Progenitor cell of endocrine pancreas (in vitro differentiated cells): ENCODE measurements at regions not wholly inside any gene's neighbourhood (a gene's known extent, or its start where the extent isn't known, plus 50 kb on each side); places are given as distances from the start of the nearest gene placed in this dataset.

Experiments used
- DNase-seq: peaks from one replicate; pipeline ENCODE4 v3.0.0; 2021; ENCODE audit warnings: low spot score; ENCODE audit not compliant: unreplicated experiment
- H3K27ac Mint-ChIP-seq: 2 replicates; pipeline ENCODE4 v1.8.0; 2021; ENCODE audit warnings: mild to moderate bottlenecking, moderate library complexity, mixed read lengths
- H3K27me3 Mint-ChIP-seq: 2 replicates; pipeline ENCODE4 v1.8.0; 2021; ENCODE audit warnings: mixed read lengths
- H3K36me3 Mint-ChIP-seq: 2 replicates; pipeline ENCODE4 v1.8.0; 2022; ENCODE audit warnings: mixed read lengths; ENCODE audit not compliant: insufficient read depth
- H3K4me1 Mint-ChIP-seq: 2 replicates; pipeline ENCODE4 v1.8.0; 2021; ENCODE audit warnings: low read depth, mixed read lengths
- H3K4me3 Mint-ChIP-seq: 2 replicates; pipeline ENCODE4 v1.8.0; 2021; ENCODE audit warnings: low read depth, mild to moderate bottlenecking, moderate library complexity, mixed read lengths
- H3K9me3 Mint-ChIP-seq: 2 replicates; pipeline ENCODE4 v1.8.0; 2021; ENCODE audit warnings: low read depth, mixed read lengths
- TF ChIP-seq, protein P1 (sequence below): fragments of 200-600 bp; sonication (generic); IDR thresholded peaks from one replicate; pipeline ENCODE4 v1.5.0; 2021; ENCODE audit warnings: antibody characterized with exemption, mild to moderate bottlenecking; ENCODE audit not compliant: unreplicated experiment

DNA sequence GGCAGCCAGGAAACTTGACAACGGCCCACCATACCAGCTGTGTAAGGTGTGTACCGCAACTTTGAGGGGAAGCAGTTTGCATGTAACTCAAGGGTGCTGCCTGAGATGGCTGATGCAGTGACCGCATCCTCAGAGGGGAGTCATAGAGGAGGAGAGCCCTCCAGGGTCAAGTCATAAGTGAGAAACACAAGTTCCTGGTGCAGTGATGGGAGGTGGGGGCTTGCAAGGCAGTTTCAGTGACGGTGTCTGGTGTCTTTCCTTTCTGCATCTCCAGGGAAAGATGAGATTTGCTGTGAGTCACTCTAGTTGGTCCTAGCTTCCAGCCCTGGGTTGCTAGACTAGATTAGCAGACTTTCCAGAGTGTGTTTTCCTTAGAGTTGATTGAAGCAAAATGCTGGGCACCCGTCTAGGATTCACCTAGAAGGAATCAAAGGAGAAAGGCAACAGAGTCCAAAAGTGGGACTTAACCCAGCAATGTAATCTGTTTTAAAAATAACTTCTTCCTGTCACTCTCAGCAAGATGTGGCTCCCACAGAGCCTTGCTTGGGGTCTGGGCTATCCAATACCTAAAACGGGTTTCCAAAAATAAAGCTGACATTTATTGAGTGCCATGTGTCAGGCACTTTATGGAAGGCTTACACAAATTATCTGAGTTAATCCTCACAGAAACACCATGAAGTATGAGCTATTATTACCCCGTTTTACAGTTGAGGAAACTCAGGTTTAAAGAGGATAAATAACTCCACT is 265.4 kb upstream of the PLET1 start:
- H3K36me3 Mint-ChIP-seq: no peaks in the 10 kb centered on the region
- no peaks in the 10 kb centered on the region for H3K9me3 Mint-ChIP-seq
- DNase-seq: no peak
- TF ChIP-seq, protein P1, sequence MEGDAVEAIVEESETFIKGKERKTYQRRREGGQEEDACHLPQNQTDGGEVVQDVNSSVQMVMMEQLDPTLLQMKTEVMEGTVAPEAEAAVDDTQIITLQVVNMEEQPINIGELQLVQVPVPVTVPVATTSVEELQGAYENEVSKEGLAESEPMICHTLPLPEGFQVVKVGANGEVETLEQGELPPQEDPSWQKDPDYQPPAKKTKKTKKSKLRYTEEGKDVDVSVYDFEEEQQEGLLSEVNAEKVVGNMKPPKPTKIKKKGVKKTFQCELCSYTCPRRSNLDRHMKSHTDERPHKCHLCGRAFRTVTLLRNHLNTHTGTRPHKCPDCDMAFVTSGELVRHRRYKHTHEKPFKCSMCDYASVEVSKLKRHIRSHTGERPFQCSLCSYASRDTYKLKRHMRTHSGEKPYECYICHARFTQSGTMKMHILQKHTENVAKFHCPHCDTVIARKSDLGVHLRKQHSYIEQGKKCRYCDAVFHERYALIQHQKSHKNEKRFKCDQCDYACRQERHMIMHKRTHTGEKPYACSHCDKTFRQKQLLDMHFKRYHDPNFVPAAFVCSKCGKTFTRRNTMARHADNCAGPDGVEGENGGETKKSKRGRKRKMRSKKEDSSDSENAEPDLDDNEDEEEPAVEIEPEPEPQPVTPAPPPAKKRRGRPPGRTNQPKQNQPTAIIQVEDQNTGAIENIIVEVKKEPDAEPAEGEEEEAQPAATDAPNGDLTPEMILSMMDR: no peak
- peaks cover 9% of the 10 kb centered on the region for H3K4me1 Mint-ChIP-seq
- no peak overlapping the region for H3K4me3 Mint-ChIP-seq
- H3K27me3 Mint-ChIP-seq: peaks cover 8% of the 10 kb centered on the region
- H3K27ac Mint-ChIP-seq: no peak overlapping the region

DNA sequence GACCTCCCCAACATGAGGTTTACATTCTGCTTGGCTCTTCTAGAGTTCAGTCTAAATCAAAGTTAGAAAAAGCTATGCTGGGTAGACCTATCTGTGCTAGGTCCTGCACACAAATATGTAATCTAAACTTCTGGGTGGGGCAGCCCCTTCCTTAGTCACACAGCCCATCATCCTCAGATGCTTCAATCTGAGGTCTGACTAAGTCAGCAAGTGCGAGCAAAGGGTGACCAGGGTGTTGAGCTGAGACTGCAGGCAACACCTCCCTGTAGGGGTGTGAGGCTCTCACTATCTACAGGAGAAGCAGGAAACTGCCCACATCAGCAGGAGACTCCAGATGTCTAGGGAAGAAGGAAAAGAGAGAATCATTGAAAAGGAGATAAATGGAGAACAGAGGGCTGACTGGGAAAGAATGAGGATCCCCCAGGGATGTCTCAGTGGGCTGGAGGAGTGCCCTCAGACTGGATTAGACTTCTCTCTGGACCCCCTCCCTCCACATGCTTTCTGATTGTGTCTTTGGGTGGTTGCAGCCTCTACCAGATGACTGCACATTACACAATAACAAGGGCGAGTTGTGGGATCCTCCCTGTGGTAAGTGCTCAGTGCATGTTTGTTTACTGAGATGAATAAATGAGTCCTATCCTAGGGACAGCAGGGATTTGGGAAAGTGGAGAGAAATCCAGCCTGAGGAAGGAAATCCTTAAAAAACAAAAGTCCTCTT is 266.2 kb upstream of the PLET1 start:
- peaks cover 2% of the 10 kb centered on the region for H3K9me3 Mint-ChIP-seq
- H3K27me3 Mint-ChIP-seq: peaks cover 8% of the 10 kb centered on the region
- TF ChIP-seq, protein P1: no peak
- DNase-seq: no peak
- peaks cover 9% of the 10 kb centered on the region for H3K4me1 Mint-ChIP-seq
- H3K27ac Mint-ChIP-seq: no peak overlapping the region
- H3K4me3 Mint-ChIP-seq: no peak overlapping the region
- H3K36me3 Mint-ChIP-seq: no peaks in the 10 kb centered on the region

DNA sequence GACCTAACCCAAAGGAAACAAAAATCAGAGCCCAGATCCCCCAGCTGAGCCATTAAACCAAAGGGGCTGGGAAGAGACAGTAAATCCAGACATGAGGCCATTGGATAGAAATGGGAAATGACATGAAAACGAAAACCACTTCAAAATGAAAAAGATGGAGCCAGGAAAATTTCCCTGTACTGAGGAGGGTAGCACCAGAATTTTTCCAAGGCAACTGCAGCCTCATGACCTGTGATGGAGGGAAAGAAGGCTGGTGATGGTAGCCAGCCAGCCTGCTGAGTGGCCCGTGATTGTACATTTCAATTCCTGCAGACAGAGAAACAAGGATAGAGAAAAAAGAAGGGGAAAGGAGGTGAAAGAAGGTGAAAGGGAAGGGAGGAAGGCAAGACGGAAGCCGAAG is 268.4 kb upstream of the PLET1 start:
- Mint-ChIP-seq H3K27me3 (peaks cover 7% of the 10 kb centered on the region), H3K9me3 (peaks cover 2% of the 10 kb centered on the region), H3K27ac (peak overlapping the region; percentile 57), H3K36me3 (no peaks in the 10 kb centered on the region), H3K4me3 (no peak overlapping the region), H3K4me1 (peaks cover 11% of the 10 kb centered on the region)
- TF ChIP-seq, protein P1: no peak
- DNase-seq: no peak

DNA sequence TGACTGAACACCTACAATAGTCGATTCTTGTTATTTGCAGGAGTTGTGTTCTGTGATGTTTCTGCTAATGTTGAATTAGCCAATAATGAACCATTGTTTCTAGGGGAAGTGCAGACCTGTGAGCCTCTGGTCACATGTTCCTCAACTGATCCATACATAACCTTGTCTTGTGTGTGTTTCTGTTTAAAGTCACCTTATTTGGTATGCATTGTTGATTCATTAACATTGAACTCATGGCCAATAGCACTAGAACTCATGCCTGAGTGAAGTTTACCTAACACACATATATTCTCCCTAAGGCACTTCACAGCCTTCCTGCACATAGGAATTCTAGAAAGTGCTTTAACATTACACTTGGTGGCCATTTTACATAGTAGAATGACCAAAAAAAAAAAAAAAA is 271.8 kb upstream of the PLET1 start:
- Mint-ChIP-seq H3K9me3 (peaks cover 2% of the 10 kb centered on the region), H3K4me3 (no peak overlapping the region), H3K27me3 (peaks cover 3% of the 10 kb centered on the region), H3K4me1 (peaks cover 14% of the 10 kb centered on the region), H3K36me3 (no peaks in the 10 kb centered on the region), H3K27ac (no peak overlapping the region)
- DNase-seq: no peak
- TF ChIP-seq, protein P1: no peak

DNA sequence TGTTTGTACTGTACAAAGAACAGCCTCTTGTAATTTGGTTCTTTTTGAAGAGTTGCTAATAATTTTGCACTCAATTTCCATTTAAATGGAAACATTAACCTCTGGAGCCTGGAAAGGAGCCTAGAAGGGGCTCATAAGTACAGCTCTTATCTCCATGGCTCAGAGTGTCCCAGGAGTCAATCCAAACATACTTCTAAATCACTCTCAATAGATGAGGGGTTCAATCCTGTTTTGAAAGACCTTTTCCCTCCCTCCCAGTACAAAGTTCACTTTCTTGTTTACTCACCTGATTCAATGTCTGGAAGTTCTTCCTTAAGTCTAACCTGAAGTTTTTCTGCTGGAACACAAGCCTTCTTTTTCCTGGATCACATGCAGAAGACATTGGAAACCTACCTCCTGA is 273.0 kb upstream of the PLET1 start:
- Mint-ChIP-seq H3K9me3 (peaks cover 2% of the 10 kb centered on the region), H3K4me1 (peaks cover 14% of the 10 kb centered on the region), H3K36me3 (no peaks in the 10 kb centered on the region), H3K27ac (no peak overlapping the region), H3K27me3 (peaks cover 3% of the 10 kb centered on the region), H3K4me3 (no peak overlapping the region)
- no peak for DNase-seq
- TF ChIP-seq, protein P1: no peak
